Fibroblast of lung (primary cell): ENCODE measurements at regions not wholly inside any gene's neighbourhood (a gene's known extent, or its start where the extent isn't known, plus 50 kb on each side); places are given as distances from the start of the nearest gene placed in this dataset.

ENCODE experiments used
- DNase-seq, 2 donors: peaks; one replicate each; pipeline versions ENCODE4 v3.0.0 to v3.0.0-alpha.2; 2010; ENCODE audit warnings: low read depth in 2 of 2
- H2AFZ ChIP-seq: 2 replicates; pipeline ENCODE4 v1.5.1; 2012; ENCODE audit warnings: low read length, control low read depth, inconsistent platforms
- H3K27ac ChIP-seq: 2 replicates; pipeline ENCODE4 v1.5.1; 2011; ENCODE audit warnings: low read length, control low read depth; ENCODE audit not compliant: insufficient read depth
- H3K27me3 ChIP-seq: 2 replicates; pipeline ENCODE4 v1.5.1; 2011; ENCODE audit warnings: mild to moderate bottlenecking, low read length; ENCODE audit not compliant: control insufficient read depth, insufficient read depth
- H3K36me3 ChIP-seq: 2 replicates; pipeline ENCODE4 v1.5.1; 2011; ENCODE audit warnings: low read length; ENCODE audit not compliant: control insufficient read depth, insufficient read depth
- H3K4me1 ChIP-seq: 2 replicates; pipeline ENCODE4 v1.5.1; 2011; ENCODE audit warnings: low read length; ENCODE audit not compliant: control insufficient read depth, insufficient read depth; ENCODE audit errors: extremely low read depth
- H3K4me2 ChIP-seq: 2 replicates; pipeline ENCODE4 v1.5.1; 2011; ENCODE audit warnings: low read length, control low read depth; ENCODE audit not compliant: insufficient read depth; ENCODE audit errors: extremely low read depth
- H3K4me3 ChIP-seq, 4 experiments: fragments of 200-600 bp in 1 of 4; sonication (generic) in 1 of 4; replicated peaks in 1 of 4; 2 replicates each; pipeline ENCODE4 v1.5.1; 2011 to 2016; ENCODE audit warnings: low read length in 4 of 4, low read depth in 3 of 4, mild to moderate bottlenecking in 3 of 4, control low read depth in 2 of 4, inconsistent platforms in 1 of 4, mixed read lengths in 1 of 4; ENCODE audit not compliant: insufficient read depth in 1 of 4; ENCODE audit errors: control extremely low read depth in 1 of 4
- H3K79me2 ChIP-seq: 2 replicates; pipeline ENCODE4 v1.5.1; 2012; ENCODE audit warnings: mild to moderate bottlenecking, low read length, inconsistent platforms; ENCODE audit not compliant: control insufficient read depth, insufficient read depth
- H3K9ac ChIP-seq: 2 replicates; pipeline ENCODE4 v1.5.1; 2011; ENCODE audit warnings: mild to moderate bottlenecking, low read length, control low read depth; ENCODE audit not compliant: insufficient read depth
- H3K9me3 ChIP-seq: 2 replicates; pipeline ENCODE4 v1.5.1; 2012; ENCODE audit warnings: low read depth, low read length; ENCODE audit not compliant: control insufficient read depth, insufficient read depth
- H4K20me1 ChIP-seq: 2 replicates; pipeline ENCODE4 v1.5.1; 2011; ENCODE audit warnings: low read length; ENCODE audit not compliant: control insufficient read depth, insufficient read depth; ENCODE audit errors: extremely low read depth
- CTCF ChIP-seq, 2 donors: IDR thresholded peaks in 1 of 2; conservative IDR thresholded peaks in 1 of 2; 1 replicate in 1 of 2; 2 replicates in 1 of 2; pipeline ENCODE4 v1.5.1; 2011 to 2012; ENCODE audit warnings: low read length in 2 of 2, control low read depth in 1 of 2, inconsistent platforms in 1 of 2, low read depth in 1 of 2, mild to moderate bottlenecking in 1 of 2
- EZH2 ChIP-seq: IDR thresholded peaks from 2 replicates; pipeline ENCODE4 v1.5.1; 2012; ENCODE audit warnings: low read length, control low read depth, mild to moderate bottlenecking; ENCODE audit errors: missing control alignments

- no peak for DNase-seq
- Histone ChIP-seq H3K79me2 (no peaks in the 10 kb centered on the region), H2AFZ (no peak overlapping the region), H3K9ac (no peak overlapping the region), H3K4me3 (no peak overlapping the region), H3K27me3 (peaks cover 4% of the 10 kb centered on the region), H3K36me3 (no peaks in the 10 kb centered on the region), H3K27ac (no peak overlapping the region), H3K9me3 (no peaks in the 10 kb centered on the region), H3K4me2 (no peak overlapping the region), H4K20me1 (no peaks in the 10 kb centered on the region), H3K4me1 (no peaks in the 10 kb centered on the region)
- TF ChIP-seq EZH2 (no peak), CTCF (conservative IDR thresholded peaks at IDR 0.05 in 1 of 2, IDR thresholded peaks at IDR 0.05 in 1 of 2; ENCODE audit: low read depth in 1 of 2, low read length in 2 of 2) (no peak)
Observed at GRCh38 chr5:159478950-159479349, 148.7 kb upstream of the IL12B start.

- H3K79me2 ChIP-seq, result no peaks in the 10 kb centered on the region
- DNase-seq, result no peak
- H3K9me3 ChIP-seq, result no peaks in the 10 kb centered on the region
- H3K4me1 ChIP-seq, result no peaks in the 10 kb centered on the region
- H3K36me3 ChIP-seq, result no peaks in the 10 kb centered on the region
- H3K9ac ChIP-seq, result no peak overlapping the region
- no peak overlapping the region for H2AFZ ChIP-seq
- H3K27ac ChIP-seq, result no peak overlapping the region
- TF ChIP-seq EZH2, result no peak
- no peak for TF ChIP-seq CTCF (conservative IDR thresholded peaks at IDR 0.05 in 1 of 2, IDR thresholded peaks at IDR 0.05 in 1 of 2; ENCODE audit: low read depth in 1 of 2, low read length in 2 of 2)
- no peaks in the 10 kb centered on the region for H4K20me1 ChIP-seq
- H3K4me3 ChIP-seq, result no peak overlapping the region
- H3K27me3 ChIP-seq, result peaks cover 1% of the 10 kb centered on the region
- H3K4me2 ChIP-seq, result no peak overlapping the region
Observed at GRCh38 chr5:159480849-159481248, 150.6 kb upstream of the IL12B start.

GRCh38 chr5:159481751-159482150 lies 151.5 kb upstream of the IL12B start:
- Histone ChIP-seq H4K20me1 (no peaks in the 10 kb centered on the region), H3K27me3 (no peaks in the 10 kb centered on the region), H3K36me3 (no peaks in the 10 kb centered on the region), H3K4me3 (no peak overlapping the region), H3K27ac (no peak overlapping the region), H2AFZ (no peak overlapping the region), H3K9ac (no peak overlapping the region), H3K79me2 (no peaks in the 10 kb centered on the region), H3K4me2 (no peak overlapping the region), H3K4me1 (no peaks in the 10 kb centered on the region), H3K9me3 (no peaks in the 10 kb centered on the region)
- TF ChIP-seq CTCF (conservative IDR thresholded peaks at IDR 0.05 in 1 of 2, IDR thresholded peaks at IDR 0.05 in 1 of 2; ENCODE audit: low read depth in 1 of 2, low read length in 2 of 2) (no peak), EZH2 (no peak)
- DNase-seq, result no peak
